GM18507 (cell line): ENCODE measurements at regions not wholly inside any gene's neighbourhood (a gene's known extent, or its start where the extent isn't known, plus 50 kb on each side); places are given as distances from the start of the nearest gene placed in this dataset.

Source experiments
- DNase-seq: peaks from one replicate; pipeline ENCODE4 v3.0.0; 2011; ENCODE audit warnings: low read depth; ENCODE audit not compliant: insufficient read length; ENCODE audit errors: extremely low spot score
- FAIRE-seq: peaks from 2 replicates; lab custom pipeline; 2011; peaks lifted over from hg19 to GRCh38; lab: Jason Lieb, UNC

- no peak for FAIRE-seq
- no peak for DNase-seq
Measured at GRCh38 chr13:30042272-30042671, 191.9 kb upstream of the UBL3 start.

- FAIRE-seq (no peak), DNase-seq (no peak)
Measured at GRCh38 chr13:30039511-30039911, 189.1 kb upstream of the UBL3 start.

- no peak for DNase-seq
- FAIRE-seq = no peak
Measured at GRCh38 chr13:30038884-30039283, 188.5 kb upstream of the UBL3 start.

- DNase-seq = no peak
- FAIRE-seq = no peak
Measured at GRCh38 chr13:30037766-30038165, 187.3 kb upstream of the UBL3 start.

DNA sequence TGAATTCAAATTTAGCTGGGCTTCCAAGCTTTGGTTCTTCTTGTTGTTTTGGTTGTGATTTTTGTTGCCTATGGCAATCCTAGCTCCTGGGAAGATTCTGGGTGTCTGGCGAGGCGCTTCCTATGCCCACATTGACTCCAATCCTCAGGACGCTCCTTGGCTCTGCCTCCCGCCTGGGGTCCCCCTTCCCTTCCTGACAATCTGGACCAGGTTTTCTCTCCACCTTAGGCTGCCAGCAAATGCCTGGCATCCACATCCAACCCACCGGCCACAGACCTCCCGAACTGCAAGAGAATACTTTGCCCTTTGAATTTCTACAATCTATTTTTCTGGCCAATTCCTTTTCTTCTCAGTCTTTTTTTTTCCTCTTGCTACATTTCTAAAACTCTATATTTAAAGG is 186.9 kb upstream of the UBL3 start:
- no peak for FAIRE-seq
- no peak for DNase-seq

- DNase-seq (no peak), FAIRE-seq (no peak)
Measured at GRCh38 chr13:30034458-30034795, 184.0 kb upstream of the UBL3 start.

DNA sequence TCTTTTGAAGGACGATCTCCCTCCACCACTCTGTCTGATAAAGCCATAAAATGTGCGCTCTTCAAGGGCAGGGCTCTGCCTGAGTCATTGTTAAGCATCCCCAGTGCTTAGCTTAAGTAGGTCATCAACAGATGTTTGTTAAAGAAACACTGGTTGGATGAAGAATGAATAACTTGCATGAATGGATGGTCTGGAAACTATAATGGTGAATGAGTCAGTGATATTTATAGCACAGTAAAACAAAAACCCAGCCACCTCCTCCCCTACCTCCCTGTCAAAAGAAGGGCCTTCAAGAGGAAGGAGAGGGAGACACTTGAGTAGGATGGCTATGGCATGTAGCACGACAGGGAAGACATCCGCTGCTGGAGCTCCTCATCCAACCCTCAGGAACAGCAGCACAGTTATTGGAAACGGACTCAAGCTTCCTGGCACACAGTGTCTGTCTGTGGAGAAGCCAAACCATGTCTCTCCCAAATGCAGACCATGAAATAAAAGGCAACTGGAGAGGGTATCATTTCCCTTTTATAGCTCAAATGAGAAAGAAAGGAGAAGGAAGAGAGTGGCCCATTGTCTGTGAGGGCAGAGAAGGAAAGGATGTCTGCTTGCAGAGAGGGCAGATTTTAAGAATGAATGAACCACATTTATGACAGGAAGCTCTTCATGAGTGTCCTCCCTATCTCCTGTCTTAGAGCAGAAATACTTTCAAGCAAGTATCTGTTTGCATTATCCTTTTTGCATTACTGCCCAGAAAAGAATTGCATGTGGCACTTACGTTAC is 183.5 kb upstream of the UBL3 start:
- no peak for DNase-seq
- FAIRE-seq = no peak

DNA sequence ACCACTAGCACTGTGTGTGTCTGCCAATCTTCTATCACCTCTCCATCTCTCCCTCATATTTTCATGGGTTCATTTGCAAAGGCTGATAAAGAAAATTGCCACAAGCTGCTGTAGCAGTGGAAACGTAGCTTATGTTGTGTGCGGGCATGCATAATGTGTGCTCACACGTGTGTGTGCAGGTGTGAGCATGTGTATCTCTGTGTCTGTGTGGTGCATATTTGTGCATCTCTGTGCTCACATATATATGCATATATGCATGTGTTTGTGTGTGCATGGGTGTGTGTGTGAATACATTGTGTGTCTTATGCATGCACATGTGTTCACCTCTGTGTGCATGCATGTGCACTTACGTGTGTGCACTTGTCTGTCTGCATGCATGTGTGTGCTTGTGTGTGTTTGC is 181.8 kb upstream of the UBL3 start:
- no peak for FAIRE-seq
- no peak for DNase-seq

- DNase-seq (no peak), FAIRE-seq (no peak)
Measured at GRCh38 chr13:30031488-30031887, 181.1 kb upstream of the UBL3 start.

DNA sequence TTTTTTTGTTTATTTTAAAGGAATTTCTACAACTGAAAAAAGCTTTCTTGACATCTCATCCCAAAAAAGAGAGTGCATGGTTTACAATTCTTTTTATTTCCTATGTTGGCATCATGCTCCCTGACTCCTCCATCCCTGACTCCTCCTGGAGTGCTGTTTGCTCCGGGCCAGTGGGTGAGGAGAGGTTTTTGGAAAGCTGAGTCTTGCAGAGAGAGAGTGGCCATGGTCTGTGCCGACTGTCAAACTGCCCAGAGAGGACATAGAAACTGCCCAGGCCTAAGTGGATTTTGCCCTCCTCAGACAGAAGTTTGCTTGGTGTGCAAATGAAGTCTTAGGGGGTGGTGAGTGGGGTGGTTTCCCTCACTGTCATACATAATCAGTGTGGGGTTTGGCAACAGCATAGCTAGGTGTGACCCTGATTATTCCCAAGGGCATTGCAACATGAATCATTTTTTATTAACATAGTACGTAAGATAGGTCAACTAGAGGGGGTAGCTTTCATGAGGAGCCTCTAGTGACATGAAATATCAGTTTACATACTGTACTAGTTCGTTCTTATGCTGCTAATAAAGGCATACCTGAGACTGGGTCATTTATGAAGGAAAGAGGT is 179.8 kb upstream of the UBL3 start:
- DNase-seq (no peak), FAIRE-seq (no peak)

- no peak for DNase-seq
- FAIRE-seq = no peak
Measured at GRCh38 chr13:30027569-30028455, 177.4 kb upstream of the UBL3 start.

GRCh38 chr13:30026909-30027308 is 176.5 kb upstream of the UBL3 start:
- FAIRE-seq (no peak), DNase-seq (no peak)

DNA sequence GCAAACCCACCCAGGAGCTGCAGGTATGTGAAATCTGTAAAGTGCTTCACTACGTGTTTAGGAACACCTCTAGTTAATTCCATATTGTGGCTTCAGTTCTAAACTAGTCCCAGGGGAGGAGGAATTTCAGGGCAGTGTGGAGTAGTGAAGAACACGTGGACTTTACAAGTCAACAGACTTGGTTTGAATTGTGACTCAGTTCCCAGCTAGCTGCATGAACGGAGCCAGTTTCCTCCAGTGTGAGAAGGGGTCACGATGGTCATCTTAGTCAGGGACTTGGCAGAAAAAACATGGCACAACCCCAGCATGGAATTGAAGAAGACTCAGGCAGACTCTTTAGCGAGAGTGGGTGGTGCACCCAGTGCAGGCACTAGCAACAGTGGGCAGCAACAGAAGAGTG is 175.7 kb upstream of the UBL3 start:
- FAIRE-seq (no peak), DNase-seq (no peak)

GRCh38 chr13:30025351-30025750 is 174.9 kb upstream of the UBL3 start:
- FAIRE-seq = no peak
- DNase-seq = no peak

- no peak for FAIRE-seq
Measured at GRCh38 chr13:30024125-30024865, 173.9 kb upstream of the UBL3 start.

DNA sequence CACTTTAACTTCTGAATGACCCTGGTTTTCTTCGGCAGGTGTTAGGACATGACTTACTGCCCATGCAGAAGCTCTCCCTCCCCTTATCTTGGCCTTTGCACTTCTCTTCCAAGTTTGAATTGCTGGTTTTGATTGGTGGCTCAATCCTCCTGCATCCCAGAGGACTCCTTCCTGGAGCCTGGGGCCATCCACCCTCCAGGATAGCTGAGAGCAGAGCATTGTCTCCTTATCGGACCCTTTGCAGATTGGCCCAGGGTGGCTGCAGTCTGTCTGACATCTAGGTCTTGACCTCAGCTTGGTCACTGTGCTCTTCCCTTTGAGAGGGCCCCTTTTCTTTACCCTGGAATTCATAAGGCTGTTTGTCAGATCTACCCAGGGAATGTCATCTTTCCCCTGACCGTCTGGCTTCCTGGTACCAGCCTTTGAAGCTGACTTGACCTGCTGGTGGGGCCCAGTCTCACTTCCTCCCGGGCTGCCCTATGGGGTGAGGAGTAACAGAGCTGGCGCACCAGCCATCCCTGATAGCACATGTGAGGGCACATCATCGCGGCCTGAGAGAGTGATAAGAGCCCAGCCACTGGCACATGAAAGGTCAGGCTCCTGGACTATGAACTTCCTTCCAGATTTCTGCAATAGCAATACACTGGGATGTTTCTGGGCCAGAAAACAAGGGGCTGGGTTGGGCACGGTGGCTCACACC is 172.9 kb upstream of the UBL3 start:
- FAIRE-seq = no peak
- DNase-seq = no peak

More at GRCh38 chr13:30024125-30024865, 173.9 kb upstream of the UBL3 start:
- DNase-seq = no peak

- FAIRE-seq (no peak), DNase-seq (no peak)
Measured at GRCh38 chr13:30022796-30023195, 172.4 kb upstream of the UBL3 start.

DNA sequence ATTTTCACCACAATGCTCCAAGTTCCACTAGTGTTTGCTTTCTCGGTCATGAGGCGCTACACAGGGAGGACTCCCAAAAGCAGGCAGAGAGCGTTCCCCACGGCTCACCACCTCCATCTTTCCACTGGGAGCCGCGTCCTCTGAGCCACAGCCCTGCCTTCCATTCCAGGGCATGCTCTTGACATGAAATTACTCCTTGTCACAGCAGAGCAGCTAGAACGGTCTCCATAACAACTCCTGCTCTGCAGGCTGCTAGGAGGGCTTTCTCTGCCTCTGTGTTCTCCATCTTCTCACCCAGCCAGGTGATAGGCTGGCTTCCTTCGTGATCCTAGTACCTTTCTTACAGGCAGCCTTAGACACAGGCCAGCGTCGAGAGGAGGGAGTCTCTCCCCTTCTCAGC is 171.8 kb upstream of the UBL3 start:
- no peak for DNase-seq
- no peak for FAIRE-seq

DNA sequence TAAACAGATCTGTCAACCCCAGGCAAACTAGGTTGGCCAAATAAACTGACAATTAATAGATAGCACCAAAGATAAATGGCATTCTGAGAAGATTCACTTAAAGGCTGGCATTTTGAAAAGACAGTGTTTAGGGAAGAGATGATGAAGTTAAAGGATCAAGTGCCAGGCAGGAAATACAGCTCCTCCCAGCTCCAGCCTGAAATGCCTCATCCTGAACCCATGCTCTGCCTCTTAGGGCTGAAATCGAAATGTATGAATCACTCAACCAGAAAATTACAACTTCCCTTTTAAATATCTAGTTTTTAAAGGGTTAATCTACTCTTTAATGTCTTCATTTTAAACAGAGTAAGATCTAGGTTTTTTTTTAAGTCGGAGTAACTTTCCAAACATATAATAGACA is 171.2 kb upstream of the UBL3 start:
- DNase-seq (no peak), FAIRE-seq (no peak)
